HG02798 (cell line): ENCODE measurements at regions not wholly inside any gene's neighbourhood (a gene's known extent, or its start where the extent isn't known, plus 50 kb on each side); places are given as distances from the start of the nearest gene placed in this dataset.
"Not testable (repeated sequence)": the region's sequence is repeated elsewhere in the genome, so short reads cannot be mapped to it uniquely, and the experiment has no call there.

ENCODE experiments used
- ATAC-seq: cut with Tn5 transposase; IDR thresholded peaks from one replicate; pipeline ENCODE4 v1.9.1; 2021; ENCODE audit warnings: mild to moderate bottlenecking; ENCODE audit not compliant: unreplicated experiment, poor library complexity

DNA sequence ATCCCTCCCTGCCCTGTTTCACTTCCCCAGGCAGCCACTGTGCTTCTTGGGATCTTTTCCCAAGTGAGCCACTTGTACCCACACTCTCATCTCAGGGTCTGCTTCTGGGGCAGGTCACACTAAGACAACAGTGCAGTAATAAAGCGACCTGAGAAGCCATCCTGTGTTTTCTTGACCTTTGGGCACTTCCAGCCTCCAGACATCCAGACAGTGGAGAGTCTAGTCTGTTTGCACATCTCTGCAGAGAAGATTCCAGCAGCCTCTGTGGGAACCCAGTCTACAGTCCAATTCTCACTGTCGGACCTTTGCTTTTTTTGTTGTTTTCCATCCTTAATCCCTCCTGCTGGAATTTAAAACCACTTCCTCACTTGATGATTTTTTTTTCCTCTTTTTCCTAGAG, 50.3 kb upstream of the ATP6AP2 start:
- ATAC-seq, result no peak

DNA sequence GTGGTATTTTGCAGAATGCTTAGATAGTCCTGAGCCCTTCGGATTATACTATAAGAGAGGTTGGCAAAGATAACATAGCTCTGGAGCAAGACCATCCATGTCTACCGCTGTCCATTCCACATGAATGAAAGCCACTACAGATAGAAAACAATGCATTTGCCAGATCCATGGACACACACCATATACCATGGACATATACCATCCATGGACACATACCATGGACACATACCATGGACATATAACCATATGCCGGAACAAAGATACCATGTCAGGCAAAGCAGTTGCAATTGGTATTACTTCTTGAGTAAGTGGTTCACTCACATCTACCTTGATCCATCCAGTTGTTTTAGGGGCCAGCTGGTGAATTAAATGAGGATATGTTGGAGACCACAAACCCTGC, 53.2 kb upstream of the ATP6AP2 start:
- ATAC-seq, result no peak

DNA sequence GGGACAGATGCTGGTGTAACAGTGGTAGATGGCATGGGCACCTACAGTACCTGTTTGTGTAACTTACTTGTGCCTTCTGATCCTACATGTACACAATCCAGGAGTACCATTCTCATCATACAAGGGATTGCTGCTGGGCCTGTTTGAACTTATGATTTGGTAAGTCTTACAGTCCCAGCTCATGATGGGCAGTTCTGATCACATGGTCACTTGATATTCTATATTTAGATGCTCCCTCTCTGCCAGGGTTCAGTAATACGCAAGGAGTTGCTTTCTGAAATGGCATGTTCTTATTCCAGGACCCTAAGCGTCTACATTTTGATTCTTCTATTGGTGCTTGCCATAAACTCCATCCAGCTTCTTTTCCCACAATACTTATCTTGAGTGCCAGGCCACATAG, 54.4 kb upstream of the ATP6AP2 start:
- ATAC-seq, result no peak

DNA sequence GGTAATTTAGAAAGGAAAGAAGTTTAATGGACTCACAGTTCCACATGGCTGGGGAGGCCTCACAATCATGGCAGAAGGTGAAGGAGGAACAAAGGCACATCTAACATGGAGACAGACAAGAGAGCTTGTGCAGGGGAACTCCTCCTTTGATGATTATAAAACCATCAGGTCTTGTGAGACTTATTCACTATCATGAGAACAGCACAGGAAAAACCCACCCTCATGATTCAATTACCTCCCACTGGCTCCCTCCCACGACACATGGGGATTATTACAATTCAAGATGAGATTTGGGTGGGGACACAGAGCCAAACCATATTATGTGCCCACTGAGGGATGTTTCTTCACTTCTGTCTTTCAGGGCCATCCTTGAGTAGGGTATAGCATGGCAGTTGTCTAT, 54.9 kb upstream of the ATP6AP2 start:
- not testable (repeated sequence) for ATAC-seq

DNA sequence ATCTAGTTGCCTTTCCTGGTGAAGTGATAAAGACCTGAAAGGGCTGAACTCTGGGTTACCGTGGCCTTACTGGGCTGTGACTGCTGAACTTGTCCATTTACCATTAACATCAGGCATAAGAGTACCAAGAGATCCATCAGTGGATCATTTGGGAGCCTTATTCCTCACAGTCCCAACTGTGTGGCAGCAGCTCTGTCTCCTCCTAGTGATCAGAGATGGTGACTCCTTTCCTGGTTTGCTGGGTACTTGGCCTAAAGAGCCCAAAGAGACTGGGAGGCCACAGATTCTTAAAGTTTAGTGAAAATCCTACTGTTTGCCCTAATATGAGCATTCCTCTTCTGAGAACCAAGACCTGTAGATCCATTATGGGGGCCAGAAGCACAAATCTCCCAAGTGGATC, 56.3 kb upstream of the ATP6AP2 start:
- ATAC-seq, result no peak

DNA sequence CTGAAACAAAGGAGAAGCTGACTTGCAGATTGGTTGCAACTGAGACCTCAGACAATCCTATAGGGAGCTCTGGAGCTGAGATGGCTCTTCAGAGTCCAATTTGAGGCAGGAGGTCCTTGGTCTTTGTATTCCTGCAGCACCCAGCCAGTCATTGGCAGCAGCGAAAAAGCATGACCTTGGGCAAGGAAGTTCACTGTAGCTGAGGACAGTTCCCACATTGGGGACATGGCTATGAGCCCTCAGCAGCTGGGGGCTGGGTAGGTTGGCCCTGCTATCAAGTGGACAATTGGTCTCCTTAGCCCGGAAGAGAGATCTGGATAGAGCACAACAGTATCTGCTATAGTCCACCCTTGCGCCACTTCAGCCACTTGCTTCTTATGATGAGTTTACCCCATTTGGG, 56.9 kb upstream of the ATP6AP2 start:
- no peak for ATAC-seq

DNA sequence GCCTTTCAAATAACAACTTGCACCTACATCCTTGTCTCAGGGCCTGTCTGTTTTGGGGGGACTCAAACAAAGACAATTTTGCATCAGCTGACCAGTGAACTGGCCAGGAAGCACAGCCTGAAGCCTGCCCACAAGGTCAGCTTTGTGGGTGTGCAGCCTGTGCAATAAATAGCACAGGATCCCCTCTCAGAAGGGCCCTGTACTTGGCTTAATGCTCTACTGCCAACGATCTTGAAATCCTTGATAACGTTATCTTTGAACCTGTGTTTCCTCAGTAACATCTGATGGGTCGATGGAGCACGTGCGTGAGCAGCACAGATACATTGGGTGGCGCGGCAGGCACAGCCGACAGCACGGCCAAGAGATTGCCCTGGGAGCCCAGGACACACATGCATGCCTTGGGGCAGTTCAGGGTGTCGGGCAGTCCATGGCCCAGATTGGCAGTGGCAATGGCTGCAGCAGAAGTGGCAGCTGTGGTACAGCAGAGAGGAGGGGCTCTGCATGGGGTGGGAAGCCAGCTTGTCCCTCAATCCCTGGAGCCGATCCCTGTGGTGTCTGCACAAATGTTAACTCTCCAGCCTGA, 58.8 kb upstream of the ATP6AP2 start:
- ATAC-seq, result no peak

DNA sequence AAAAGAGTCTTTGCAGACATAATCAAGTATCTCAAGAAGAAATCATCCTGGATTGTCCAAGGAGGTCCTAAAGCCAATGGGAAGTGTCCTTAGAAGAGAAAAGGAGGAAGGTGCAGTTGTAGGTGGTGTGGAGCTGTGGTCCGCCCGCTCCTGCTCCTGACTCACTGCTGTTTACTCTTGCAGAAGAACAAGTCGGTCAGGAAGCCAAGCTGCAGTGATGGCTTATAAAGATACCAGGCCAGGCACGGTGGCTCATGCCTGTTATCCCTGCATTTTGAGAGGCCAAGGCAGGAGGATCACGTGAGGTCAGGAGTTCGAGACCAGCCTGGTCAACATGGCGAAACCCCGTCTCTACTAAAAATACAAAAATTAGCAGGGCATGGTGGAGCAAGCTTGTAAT, 66.4 kb upstream of the ATP6AP2 start:
- no peak for ATAC-seq

DNA sequence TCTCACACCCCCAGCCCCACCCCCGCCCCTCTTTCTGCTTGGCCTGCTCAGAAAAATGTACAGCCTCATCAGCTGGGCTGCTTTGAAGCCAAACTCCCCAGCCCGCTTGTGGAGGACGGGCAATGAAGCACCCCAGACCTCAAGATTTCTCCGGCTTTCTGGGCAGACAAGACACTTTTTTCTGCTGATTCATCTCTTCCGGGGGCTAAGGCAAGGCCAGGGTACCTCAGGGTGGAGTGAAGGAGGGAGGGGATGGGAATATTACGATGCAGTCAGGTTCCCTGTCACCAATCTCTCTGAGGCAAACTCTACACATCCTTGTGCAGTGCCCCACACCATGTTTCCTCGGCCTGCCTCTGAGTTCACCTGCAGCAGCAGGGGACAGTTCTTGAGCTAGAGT, 66.9 kb upstream of the ATP6AP2 start:
- no peak for ATAC-seq

DNA sequence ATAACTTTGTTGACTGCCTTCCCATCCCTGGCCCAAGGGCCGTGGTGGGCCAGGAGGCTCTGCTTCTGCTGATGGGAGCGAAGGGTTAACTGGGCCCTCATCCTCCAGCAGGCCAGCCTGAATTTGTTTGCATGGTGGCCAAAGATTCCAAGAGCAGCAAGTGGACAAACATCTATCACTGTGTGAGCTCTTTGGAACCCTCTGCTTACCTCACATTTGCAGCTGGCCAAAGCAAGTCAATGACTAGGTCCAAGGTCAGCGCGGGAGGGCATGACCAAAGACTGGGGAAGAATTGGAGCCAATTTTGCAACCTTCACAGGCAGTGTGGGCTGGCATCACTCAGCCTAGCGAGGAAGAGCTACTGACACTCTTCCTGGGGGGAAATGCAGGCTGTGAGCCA, 67.8 kb upstream of the ATP6AP2 start:
- ATAC-seq, result no peak

DNA sequence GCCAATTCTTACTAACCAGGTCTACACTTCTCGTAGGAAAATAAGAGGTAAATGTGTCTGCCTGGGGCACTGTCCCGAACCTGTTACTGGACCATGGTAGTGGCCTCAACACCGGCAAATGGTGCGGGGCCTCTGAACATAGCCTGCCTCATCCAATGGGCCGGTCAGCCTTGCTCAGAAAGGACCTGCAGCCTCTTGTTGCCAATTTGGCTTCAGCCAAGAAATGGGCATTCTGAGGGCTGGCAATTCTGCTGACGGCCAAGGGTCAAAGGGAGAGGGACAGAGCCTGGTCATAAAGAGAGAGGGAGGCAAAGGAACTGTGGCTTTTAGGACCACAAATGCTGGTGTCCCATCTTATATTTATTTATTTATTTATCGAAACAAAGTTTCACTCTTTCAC, 69.5 kb upstream of the ATP6AP2 start:
- ATAC-seq, result no peak

DNA sequence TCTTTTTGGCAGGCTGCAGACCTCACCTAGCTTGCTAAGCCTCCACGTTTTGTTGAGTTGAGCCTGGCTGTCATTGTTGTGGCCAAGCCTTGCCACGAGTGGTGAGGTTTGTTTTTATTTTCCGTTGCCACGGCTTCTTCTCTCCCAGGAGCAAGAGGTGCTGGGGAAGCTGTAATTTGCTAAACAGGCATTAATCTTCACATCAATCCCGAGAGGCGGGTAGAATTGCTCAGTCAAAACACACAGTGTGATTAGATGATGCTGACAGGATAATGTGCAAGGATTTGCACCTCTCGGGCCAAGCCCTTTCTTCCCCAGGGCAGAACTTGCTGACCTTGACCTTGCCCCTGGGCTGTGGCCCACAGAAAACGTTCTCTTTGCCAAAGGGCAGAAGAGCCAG, 72.2 kb upstream of the ATP6AP2 start:
- ATAC-seq, result no peak

DNA sequence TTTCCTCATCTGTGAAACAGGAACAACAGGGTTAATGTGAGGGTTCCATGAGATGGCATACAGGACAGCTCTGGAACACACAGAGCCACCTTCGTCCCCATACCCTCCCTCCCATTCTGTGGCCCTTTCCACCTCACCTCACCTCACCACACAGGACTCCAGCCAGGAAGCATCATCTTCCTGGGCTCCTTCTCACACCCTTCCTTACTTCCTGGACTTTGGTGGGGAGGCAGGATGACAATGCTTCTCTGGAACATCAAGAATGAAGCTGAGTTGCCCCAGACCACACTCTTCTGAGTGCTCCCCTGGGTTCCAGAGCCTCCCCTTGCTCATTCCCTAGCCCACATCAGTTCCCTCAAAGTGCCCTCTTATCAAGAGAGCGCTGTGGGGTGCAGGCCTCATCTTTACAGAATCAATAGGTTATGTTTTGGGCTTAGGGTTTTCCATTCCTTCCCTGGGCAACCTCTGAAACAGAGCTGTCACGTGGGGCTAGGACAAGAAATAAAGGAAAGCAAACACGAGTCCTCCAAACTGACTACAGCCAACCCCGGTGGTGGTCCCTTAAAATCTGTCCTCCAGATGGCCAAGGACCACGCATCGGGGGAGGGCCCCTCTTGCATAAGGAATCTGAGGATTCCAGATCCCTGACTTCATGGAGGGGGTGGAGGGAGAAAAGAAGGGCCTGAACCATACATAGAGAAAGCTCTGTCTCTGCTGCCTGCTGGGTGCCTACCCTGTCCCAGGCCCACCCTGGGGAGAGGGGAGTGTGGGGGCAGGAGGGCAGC, 74.4 kb upstream of the ATP6AP2 start:
- no peak for ATAC-seq

DNA sequence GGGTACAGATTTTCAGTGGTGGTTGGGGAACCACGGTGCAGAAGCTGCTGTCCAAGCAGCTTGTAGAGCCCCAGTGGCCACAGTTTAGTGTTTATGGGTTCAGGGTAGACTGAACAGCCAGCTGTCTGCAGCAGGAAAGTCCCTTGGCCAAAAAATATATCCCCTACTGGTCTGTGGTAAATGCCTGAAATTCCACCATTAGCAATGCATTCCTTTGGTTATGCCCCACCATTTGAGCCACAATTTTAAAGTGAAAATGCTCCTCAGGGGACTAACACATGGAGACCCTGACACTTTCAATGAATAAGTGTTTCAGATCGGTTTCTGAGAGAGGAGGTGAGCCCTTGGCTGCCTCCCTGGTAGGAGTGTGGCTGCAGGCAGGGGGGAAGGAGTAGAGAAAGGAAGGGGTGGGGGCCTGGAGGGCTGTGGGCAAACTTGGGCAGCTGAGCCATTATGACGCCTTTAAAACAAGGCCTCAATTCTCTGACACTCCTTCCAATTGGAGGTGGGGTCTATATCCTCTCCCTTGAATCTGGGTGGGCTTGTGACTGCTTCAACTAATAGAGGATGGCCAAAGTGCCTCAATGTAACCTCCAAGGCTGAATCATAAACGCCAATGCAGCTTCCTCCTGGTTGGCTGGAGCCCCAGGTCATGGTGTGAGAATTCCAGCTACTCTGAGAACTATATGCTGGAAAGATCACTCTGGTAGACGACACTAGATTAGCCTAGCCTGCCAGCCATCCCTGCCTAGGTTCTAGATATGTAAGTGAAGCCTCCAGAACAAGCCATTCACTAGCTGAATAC, 75.8 kb upstream of the ATP6AP2 start:
- no peak for ATAC-seq

DNA sequence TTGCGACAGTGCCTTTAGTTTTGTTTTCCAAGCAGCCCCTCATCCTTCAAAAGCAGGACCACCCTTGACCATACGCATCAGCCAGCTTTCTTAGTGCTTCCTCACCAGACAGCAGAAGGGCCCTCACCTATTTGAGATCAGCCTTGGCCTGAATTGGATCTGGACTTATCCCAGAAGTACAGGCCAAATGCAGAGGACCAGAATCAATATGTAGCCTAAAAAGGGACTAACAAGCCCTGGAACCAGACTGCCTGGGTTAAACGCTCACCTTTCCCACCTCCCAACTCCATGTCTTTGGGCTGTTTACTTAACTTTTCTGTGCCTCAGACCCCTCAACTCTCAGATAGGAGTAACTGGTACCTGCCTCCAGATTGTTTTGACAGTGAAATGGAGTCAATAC, 77.7 kb upstream of the ATP6AP2 start:
- ATAC-seq, result no peak

DNA sequence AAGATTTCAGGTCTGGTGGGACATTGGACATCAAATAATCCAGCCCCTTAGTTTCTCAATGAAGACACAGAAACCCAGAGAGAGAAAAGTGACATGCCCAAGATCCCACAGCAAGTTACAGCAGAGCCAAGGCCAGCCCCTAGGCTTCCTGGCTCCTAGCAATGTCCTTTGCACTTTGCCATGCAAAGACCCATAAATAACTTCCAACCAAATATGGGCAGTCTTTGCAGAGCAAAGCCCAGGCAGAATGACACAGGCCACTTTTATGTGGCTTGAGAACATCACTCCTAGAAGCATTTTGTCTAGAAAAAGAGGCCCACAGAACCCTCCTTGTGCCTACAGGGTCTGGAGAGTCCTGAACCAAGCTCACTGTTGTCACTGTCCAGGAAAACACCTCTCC, 78.1 kb upstream of the ATP6AP2 start:
- ATAC-seq, result no peak

DNA sequence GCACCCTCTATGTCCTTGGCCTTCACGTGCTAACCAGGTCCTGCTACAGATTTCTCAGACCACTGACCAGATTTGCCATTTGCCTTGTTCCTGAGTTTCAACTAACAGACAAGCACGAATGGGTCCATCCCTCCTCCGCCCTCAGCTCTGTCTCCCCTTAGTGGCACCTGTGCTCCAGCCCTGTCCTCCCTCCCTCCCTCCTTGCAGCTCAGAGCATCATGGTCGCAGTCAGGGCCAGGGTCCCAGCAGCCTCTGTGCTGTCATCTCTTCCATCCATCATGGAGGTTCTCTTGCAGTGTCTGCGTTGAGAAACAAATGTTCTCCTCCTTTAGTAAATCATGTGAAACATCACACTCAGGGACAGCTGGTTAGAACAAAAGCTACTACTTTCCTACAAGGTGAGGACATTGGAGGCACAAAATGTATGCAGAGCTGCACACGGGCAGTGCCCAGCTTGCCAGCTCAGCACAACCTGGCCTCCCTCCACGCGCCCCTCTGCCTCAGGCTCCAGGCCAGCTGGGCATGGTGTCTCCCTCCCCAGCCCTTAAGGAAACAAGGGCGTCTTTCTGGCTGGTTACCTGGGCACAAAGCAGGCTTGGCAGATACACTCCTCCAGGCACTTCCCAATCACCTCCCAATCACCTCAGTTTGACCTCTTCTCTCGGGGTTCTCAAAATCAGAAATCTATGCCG, 79.5 kb upstream of the ATP6AP2 start:
- ATAC-seq, result no peak

DNA sequence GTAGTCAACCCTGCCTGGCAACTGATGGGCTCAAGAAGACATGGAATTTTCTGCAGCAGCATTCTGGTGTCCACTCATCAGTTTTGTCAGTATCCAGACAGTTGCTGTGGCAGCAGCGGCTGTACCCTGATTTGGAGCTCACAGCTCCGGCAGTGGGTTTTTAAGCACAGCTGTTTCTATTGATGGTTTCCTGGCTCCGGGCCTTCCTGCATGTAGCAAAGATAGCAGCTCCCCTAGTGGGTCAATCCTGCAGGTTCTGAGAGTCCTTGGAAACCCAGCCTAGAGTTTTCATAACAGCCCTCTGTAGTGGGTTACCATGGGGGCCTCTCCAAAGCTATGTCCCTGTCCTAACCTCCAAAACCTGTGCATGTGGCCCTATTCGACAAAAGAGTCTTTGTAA, 84.0 kb upstream of the ATP6AP2 start:
- no peak for ATAC-seq

DNA sequence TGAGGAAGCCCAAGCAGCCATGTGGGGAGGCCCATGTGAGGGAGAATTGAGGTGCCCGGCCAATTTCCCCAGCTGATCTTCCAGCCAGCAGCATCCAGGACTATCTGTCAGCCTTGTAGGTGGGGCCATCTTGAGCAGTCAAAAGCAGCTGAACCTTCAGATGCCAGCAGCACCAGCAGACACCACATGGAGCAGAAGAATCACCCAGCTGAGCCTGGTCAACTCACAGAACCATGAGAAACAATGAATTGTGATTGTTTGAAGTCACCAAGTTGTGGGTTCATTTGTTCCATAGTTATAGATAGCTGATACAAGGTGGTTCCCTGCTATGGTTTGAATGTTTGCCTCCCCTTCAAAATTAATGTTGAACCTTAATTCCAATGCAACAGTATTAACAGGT, 85.1 kb upstream of the ATP6AP2 start:
- ATAC-seq, result no peak

DNA sequence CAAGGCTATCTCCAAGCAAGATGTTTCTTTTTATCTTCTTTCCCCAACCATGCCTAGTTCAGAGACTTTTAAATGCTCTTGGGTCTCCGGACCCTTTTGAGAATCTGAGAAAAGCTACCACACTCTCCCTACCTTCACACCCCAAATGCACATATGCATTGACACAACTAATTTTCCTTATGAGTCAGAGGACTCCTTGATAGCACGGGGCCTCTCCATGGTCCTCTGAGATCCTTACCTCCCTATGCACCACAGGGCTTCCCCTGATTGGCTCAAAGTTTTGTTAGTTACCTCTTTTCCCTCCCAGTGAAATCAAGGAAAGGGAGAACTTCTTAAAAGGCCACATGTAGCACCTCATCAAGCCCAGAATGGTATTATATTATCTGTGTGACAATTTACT, 86.8 kb upstream of the ATP6AP2 start:
- ATAC-seq, result no peak

DNA sequence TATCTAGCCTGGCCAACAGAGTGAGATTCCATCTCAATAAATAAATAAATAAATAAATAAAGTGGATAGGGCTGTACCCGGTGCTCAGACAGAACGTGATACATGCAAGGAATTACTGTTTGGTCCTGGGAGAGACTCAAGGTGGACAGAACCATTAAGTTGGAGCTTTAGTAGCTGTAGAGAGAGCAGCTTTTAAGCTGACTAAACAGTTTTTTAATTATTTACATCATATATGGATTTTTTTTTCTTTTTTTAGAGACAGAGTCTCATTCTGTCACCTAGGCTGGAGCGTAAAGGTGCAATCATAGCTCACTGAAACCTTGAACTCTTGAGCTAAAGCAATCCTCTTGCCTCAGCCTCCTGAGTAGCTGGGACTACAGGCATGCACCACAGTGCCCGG, 92.5 kb upstream of the ATP6AP2 start:
- no peak for ATAC-seq
